ENCODE measurements at regions not wholly inside any gene's neighbourhood (a gene's known extent, or its start where the extent isn't known, plus 50 kb on each side); places are given as distances from the start of the nearest gene placed in this dataset.

DNA sequence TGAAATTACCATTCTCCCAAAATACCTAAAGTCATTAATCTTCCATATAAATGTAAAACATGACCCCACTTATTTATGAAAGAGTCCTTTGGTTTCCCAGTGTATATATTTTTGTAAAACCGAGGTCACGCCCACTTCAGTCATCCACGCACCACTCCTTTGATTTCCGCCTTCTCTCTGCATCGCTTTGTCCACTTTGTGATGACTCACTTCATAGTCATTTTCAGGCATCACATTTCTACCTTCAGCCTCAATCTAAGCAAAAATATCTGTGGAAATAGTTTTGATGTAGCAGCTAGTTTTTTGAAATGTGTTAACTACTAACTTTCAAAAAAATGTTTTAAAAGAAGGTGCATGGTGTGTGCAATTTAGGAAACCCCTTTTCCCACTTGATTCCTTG, 793.5 kb upstream of the SOX11 start (continued):
- no peak for TF ChIP-seq ZNF772 (CRISPR knock-in tag; IDR thresholded peaks at IDR 0.05)

DNA sequence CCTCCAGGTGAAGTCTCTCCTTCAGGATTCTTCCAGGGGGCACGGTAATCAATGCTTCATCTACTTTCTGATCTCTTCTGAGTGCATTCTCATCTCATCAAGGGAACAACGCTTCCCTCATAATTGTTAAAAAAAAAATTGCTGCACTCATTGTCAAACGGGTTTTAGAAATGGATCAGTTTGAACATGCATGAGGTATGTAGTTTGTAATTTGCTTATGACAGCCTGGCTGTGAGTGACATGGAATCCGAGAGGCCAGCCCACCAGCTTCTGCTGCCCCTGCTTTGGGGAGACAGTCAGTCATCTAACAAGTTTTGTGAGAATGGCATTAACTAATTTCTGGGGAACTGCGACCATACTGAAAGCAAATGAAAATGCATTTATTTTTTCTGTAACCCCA, 791.9 kb upstream of the SOX11 start:
- no peak for TF ChIP-seq CREB1 (IDR thresholded peaks at IDR 0.05)
- TF ChIP-seq CREB1 (CRISPR knock-in tag; IDR thresholded peaks at IDR 0.05), result no peak
- TF ChIP-seq, protein P1, sequence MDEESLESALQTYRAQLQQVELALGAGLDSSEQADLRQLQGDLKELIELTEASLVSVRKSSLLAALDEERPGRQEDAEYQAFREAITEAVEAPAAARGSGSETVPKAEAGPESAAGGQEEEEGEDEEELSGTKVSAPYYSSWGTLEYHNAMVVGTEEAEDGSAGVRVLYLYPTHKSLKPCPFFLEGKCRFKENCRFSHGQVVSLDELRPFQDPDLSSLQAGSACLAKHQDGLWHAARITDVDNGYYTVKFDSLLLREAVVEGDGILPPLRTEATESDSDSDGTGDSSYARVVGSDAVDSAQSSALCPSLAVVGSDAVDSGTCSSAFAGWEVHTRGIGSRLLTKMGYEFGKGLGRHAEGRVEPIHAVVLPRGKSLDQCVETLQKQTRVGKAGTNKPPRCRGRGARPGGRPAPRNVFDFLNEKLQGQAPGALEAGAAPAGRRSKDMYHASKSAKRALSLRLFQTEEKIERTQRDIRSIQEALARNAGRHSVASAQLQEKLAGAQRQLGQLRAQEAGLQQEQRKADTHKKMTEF (CRISPR knock-in tag; IDR thresholded peaks at IDR 0.05), result no peak
- no peak for TF ChIP-seq GRHL1 (CRISPR knock-in tag; conservative IDR thresholded peaks at IDR 0.05)
- TF ChIP-seq PAX8 (CRISPR knock-in tag; IDR thresholded peaks at IDR 0.05; ENCODE audit: borderline replicate concordance), result no peak
- TF ChIP-seq KAT7 (CRISPR knock-in tag; IDR thresholded peaks at IDR 0.05; ENCODE audit: borderline replicate concordance), result no peak
- no peak for TF ChIP-seq FOXC1 (CRISPR knock-in tag; IDR thresholded peaks at IDR 0.05; ENCODE audit: borderline replicate concordance)
- no peak for TF ChIP-seq HNF4A (CRISPR knock-in tag; IDR thresholded peaks at IDR 0.05)
- no peak for TF ChIP-seq MAF1 (CRISPR knock-in tag; IDR thresholded peaks at IDR 0.05; ENCODE audit: borderline replicate concordance)
- no peak for TF ChIP-seq ZBTB42 (CRISPR knock-in tag; IDR thresholded peaks at IDR 0.05)
- TF ChIP-seq, protein P2, sequence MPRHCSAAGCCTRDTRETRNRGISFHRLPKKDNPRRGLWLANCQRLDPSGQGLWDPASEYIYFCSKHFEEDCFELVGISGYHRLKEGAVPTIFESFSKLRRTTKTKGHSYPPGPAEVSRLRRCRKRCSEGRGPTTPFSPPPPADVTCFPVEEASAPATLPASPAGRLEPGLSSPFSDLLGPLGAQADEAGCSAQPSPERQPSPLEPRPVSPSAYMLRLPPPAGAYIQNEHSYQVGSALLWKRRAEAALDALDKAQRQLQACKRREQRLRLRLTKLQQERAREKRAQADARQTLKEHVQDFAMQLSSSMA (CRISPR knock-in tag; IDR thresholded peaks at IDR 0.05), result no peak
- TF ChIP-seq, protein P3, sequence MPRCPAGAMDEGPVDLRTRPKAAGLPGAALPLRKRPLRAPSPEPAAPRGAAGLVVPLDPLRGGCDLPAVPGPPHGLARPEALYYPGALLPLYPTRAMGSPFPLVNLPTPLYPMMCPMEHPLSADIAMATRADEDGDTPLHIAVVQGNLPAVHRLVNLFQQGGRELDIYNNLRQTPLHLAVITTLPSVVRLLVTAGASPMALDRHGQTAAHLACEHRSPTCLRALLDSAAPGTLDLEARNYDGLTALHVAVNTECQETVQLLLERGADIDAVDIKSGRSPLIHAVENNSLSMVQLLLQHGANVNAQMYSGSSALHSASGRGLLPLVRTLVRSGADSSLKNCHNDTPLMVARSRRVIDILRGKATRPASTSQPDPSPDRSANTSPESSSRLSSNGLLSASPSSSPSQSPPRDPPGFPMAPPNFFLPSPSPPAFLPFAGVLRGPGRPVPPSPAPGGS (CRISPR knock-in tag; IDR thresholded peaks at IDR 0.05), result no peak
- no peak for TF ChIP-seq GZF1 (CRISPR knock-in tag; IDR thresholded peaks at IDR 0.05)
- no peak for TF ChIP-seq SIN3A (IDR thresholded peaks at IDR 0.05; ENCODE audit: borderline replicate concordance, low read depth, low read length)
- no peak for TF ChIP-seq ZIK1 (CRISPR knock-in tag; IDR thresholded peaks at IDR 0.05; ENCODE audit: borderline replicate concordance, low read depth)
- no peak for TF ChIP-seq ZNF672 (CRISPR knock-in tag; IDR thresholded peaks at IDR 0.05)
- TF ChIP-seq AKAP8 (CRISPR knock-in tag; IDR thresholded peaks at IDR 0.05), result no peak
- no peak for TF ChIP-seq THAP11 (CRISPR knock-in tag; IDR thresholded peaks at IDR 0.05)
- BruUV-seq (replicated peaks), result no TSS peak
- in situ Hi-C loops (cut with HindIII; ENCODE audit: extremely low pct_ligation_motif_present, low pct_unique_long_range_greater_than_20kb) (no loop called here), intact Hi-C loops (cut with micrococcal nuclease; ENCODE audit: unreplicated experiment) (no loop called here)
- Histone ChIP-seq H3K36me3 (replicated peaks in 1 of 2; ENCODE audit: control insufficient read depth in 1 of 2, insufficient read depth in 2 of 2, low read length in 2 of 2) (no peaks in the 10 kb centered on the region), H3K27me3 (ENCODE audit: control insufficient read depth in 1 of 2, insufficient read depth in 2 of 2, low read length in 2 of 2) (no peaks in the 10 kb centered on the region), H3K9ac (ENCODE audit: insufficient read depth, low read depth, low read length) (no peak overlapping the region), H4K20me1 (ENCODE audit: insufficient read depth, low read length) (no peaks in the 10 kb centered on the region), H3K4me2 (ENCODE audit: low read depth, low read length) (no peak overlapping the region), H3K4me1 (ENCODE audit: insufficient read depth, low read length) (no peaks in the 10 kb centered on the region), H3K4me3 (replicated peaks in 1 of 3; ENCODE audit: insufficient read depth in 1 of 3, low read depth in 2 of 3, low read length in 3 of 3) (no peak overlapping the region), H3K79me2 (ENCODE audit: insufficient read depth, low read length) (no peaks in the 10 kb centered on the region), H3K27ac (ENCODE audit: extremely low read length, insufficient read depth, low read length) (no peak overlapping the region), H3K9me3 (ENCODE audit: low read length) (peaks cover 73% of the 10 kb centered on the region), H2AFZ (ENCODE audit: low read length) (no peak overlapping the region)
- CTCF ChIA-PET (ENCODE audit: low intra/inter-chr PET ratio, low total read pairs), result no interaction called here
- ATAC-seq (no peak), FAIRE-seq (no peak), DNase-seq (ENCODE audit: low spot score) (no peak)
- 3% methylated on average over 5 of the region's 5 CpGs for WGBS (ENCODE audit: low lambda C conversion rate)
- POLR2A ChIA-PET, result no interaction called here
